ENCODE measurements at regions not wholly inside any gene's neighbourhood (a gene's known extent, or its start where the extent isn't known, plus 50 kb on each side); places are given as distances from the start of the nearest gene placed in this dataset.

- no peak for DNase-seq
Observed at GRCh38 chr13:105971312-105971711, 564.1 kb downstream of the EFNB2 start.

- no peak for DNase-seq
Observed at GRCh38 chr13:105969761-105970160, 565.7 kb downstream of the EFNB2 start.

- no peak for DNase-seq
Observed at GRCh38 chr13:105965910-105966309, 569.6 kb downstream of the EFNB2 start.

- no peak for DNase-seq
Observed at GRCh38 chr13:105962080-105962479, 573.4 kb downstream of the EFNB2 start.

- no peak for DNase-seq
Observed at GRCh38 chr13:105961438-105961837, 574.0 kb downstream of the EFNB2 start.

- DNase-seq, result no peak
Observed at GRCh38 chr13:105960326-105960725, 575.1 kb downstream of the EFNB2 start.

GRCh38 chr13:105959876-105960275, 575.6 kb downstream of the EFNB2 start:
- DNase-seq, result no peak

GRCh38 chr13:105957769-105958438, 577.6 kb downstream of the EFNB2 start:
- DNase-seq, result no peak

GRCh38 chr13:105956921-105957320, 578.5 kb downstream of the EFNB2 start:
- no peak for DNase-seq

- no peak for DNase-seq
Observed at GRCh38 chr13:105952973-105953290, 582.5 kb downstream of the EFNB2 start.

- DNase-seq, result no peak
Observed at GRCh38 chr13:105952233-105952972, 583.1 kb downstream of the EFNB2 start.

- DNase-seq, result no peak
Observed at GRCh38 chr13:105948143-105948542, 587.3 kb downstream of the EFNB2 start.

GRCh38 chr13:105940882-105941281, 594.6 kb downstream of the EFNB2 start:
- DNase-seq, result no peak

- DNase-seq, result no peak
Observed at GRCh38 chr13:105937451-105937850, 598.0 kb downstream of the EFNB2 start.

GRCh38 chr13:105936816-105937215, 598.6 kb downstream of the EFNB2 start:
- DNase-seq, result no peak

- no peak for DNase-seq
Observed at GRCh38 chr13:105929505-105929904, 606.0 kb downstream of the EFNB2 start.

GRCh38 chr13:105928901-105929300, 606.6 kb downstream of the EFNB2 start:
- no peak for DNase-seq

- DNase-seq, result no peak
Observed at GRCh38 chr13:105928048-105928447, 607.4 kb downstream of the EFNB2 start.

- DNase-seq, result no peak
Observed at GRCh38 chr13:105925496-105925895, 610.0 kb downstream of the EFNB2 start.

- DNase-seq, result no peak
Observed at GRCh38 chr13:105921711-105922110, 613.8 kb downstream of the EFNB2 start.

- DNase-seq, result no peak
Observed at GRCh38 chr13:105920370-105920769, 615.1 kb downstream of the EFNB2 start.

GRCh38 chr13:105918842-105919741, 616.4 kb downstream of the EFNB2 start:
- DNase-seq, result no peak

GRCh38 chr13:105915146-105915850, 620.2 kb downstream of the EFNB2 start:
- DNase-seq, result peak; percentile 24

Measured in femur (tissue), 1 donor.